ENCODE measurements at regions not wholly inside any gene's neighbourhood (a gene's known extent, or its start where the extent isn't known, plus 50 kb on each side); places are given as distances from the start of the nearest gene placed in this dataset.
"Not testable (repeated sequence)": the region's sequence is repeated elsewhere in the genome, so short reads cannot be mapped to it uniquely, and the experiment has no call there.

DNA sequence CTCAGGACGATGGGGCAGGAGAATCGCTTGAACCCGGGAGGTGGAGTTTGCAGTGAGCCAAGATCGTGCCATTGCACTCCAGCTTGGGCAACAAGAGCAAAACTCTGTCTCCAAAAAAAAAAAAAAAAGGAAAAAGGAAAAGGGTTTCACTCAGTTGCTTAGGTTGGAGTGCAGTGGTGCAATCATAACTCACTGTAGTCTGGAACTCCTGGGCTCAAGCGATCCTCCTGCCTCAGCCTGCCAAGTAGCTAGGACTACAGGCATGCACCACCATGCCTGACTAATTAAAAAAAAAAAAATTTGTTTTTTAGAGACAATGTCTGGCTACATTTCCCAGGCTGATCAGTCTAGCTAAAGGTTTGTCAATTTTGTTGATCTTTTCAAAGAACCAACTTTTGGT, 76.7 kb downstream of the TMEM270 start:
- not testable (repeated sequence) for H3K9me3 ChIP-seq (ENCODE audit: control insufficient read depth in 2 of 2, low read length in 2 of 2); H3K9ac ChIP-seq (ENCODE audit: low read depth in 1 of 2, low read length in 2 of 2); H3K4me1 ChIP-seq (ENCODE audit: control insufficient read depth in 2 of 2, insufficient read depth in 2 of 2, low read length in 2 of 2); H3K36me3 ChIP-seq (ENCODE audit: control insufficient read depth in 2 of 2, insufficient read depth in 2 of 2, low read length in 2 of 2); H3K4me3 ChIP-seq (ENCODE audit: low read length in 2 of 2); H3K27ac ChIP-seq (ENCODE audit: low read depth in 2 of 2, low read length in 2 of 2); H3K27me3 ChIP-seq (ENCODE audit: control insufficient read depth in 2 of 2, insufficient read depth in 2 of 2, low read length in 2 of 2)

DNA sequence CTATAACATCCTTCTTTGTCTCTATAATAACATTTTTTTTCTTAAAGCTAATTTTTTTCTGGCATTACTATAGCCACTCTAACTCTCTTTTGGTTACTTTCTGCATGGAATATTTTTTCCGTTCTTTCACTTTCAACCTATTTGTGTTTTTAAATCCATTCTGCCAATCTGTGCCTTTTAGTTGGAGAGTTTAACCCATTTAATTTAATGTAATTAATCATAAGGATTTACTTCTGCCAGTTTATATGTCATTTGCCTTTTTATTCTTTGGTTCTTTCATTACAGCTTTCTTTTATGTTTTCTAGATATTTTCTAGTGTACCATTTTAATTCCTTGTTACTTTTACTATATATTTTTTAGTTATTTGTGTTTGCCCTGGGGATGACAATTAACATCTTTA, 78.6 kb downstream of the TMEM270 start:
- H3K27me3 ChIP-seq (ENCODE audit: control insufficient read depth in 2 of 2, insufficient read depth in 2 of 2, low read length in 2 of 2): no peaks in the 10 kb centered on the region
- no peak overlapping the region for H3K9ac ChIP-seq (ENCODE audit: low read depth in 1 of 2, low read length in 2 of 2)
- no peak overlapping the region for H3K4me3 ChIP-seq (ENCODE audit: low read length in 2 of 2)
- no peaks in the 10 kb centered on the region for H3K9me3 ChIP-seq (ENCODE audit: control insufficient read depth in 2 of 2, low read length in 2 of 2)
- H3K4me1 ChIP-seq (ENCODE audit: control insufficient read depth in 2 of 2, insufficient read depth in 2 of 2, low read length in 2 of 2): no peaks in the 10 kb centered on the region
- H3K27ac ChIP-seq (ENCODE audit: low read depth in 2 of 2, low read length in 2 of 2): no peak overlapping the region
- no peaks in the 10 kb centered on the region for H3K36me3 ChIP-seq (ENCODE audit: control insufficient read depth in 2 of 2, insufficient read depth in 2 of 2, low read length in 2 of 2)

DNA sequence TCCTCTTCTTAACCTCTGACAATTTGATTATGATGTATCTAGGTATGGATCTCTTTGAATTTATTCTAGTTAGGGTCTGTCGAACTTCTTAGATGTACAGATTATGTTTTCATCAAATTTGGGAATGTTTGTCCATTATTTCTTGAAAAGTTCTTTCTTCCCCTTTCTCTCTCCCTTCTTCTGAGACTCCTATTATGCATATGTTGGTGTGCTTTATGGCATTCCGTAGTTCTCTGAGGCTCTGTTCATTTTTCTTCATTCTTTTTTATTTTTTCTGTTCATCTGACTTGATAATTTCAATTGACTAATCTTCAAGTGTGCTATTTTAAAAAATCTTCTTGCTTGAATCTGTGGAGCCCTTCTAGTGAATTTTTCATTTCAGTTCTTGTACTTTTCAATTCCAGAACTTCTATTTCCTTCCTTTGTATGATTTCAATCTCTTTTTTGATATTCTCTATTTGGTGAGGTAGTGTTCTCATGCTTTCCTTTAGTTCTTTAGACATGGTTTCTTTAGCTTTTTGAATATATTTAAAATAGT, 79.8 kb downstream of the TMEM270 start:
- H3K4me3 ChIP-seq (ENCODE audit: low read length in 2 of 2): no peak overlapping the region
- no peaks in the 10 kb centered on the region for H3K27me3 ChIP-seq (ENCODE audit: control insufficient read depth in 2 of 2, insufficient read depth in 2 of 2, low read length in 2 of 2)
- no peaks in the 10 kb centered on the region for H3K4me1 ChIP-seq (ENCODE audit: control insufficient read depth in 2 of 2, insufficient read depth in 2 of 2, low read length in 2 of 2)
- no peak overlapping the region for H3K9ac ChIP-seq (ENCODE audit: low read depth in 1 of 2, low read length in 2 of 2)
- H3K9me3 ChIP-seq (ENCODE audit: control insufficient read depth in 2 of 2, low read length in 2 of 2): peaks cover 6% of the 10 kb centered on the region in 2 donors
- H3K36me3 ChIP-seq (ENCODE audit: control insufficient read depth in 2 of 2, insufficient read depth in 2 of 2, low read length in 2 of 2): no peaks in the 10 kb centered on the region
- no peak overlapping the region for H3K27ac ChIP-seq (ENCODE audit: low read depth in 2 of 2, low read length in 2 of 2)

- Histone ChIP-seq H3K36me3 (ENCODE audit: control insufficient read depth in 2 of 2, insufficient read depth in 2 of 2, low read length in 2 of 2) (no peaks in the 10 kb centered on the region), H3K27me3 (ENCODE audit: control insufficient read depth in 2 of 2, insufficient read depth in 2 of 2, low read length in 2 of 2) (no peaks in the 10 kb centered on the region), H3K9ac (ENCODE audit: low read depth in 1 of 2, low read length in 2 of 2) (no peak overlapping the region), H3K27ac (ENCODE audit: low read depth in 2 of 2, low read length in 2 of 2) (no peak overlapping the region), H3K4me1 (ENCODE audit: control insufficient read depth in 2 of 2, insufficient read depth in 2 of 2, low read length in 2 of 2) (no peaks in the 10 kb centered on the region), H3K9me3 (ENCODE audit: control insufficient read depth in 2 of 2, low read length in 2 of 2) (peaks cover 6% of the 10 kb centered on the region in 2 donors), H3K4me3 (ENCODE audit: low read length in 2 of 2) (no peak overlapping the region)
Observed at GRCh38 chr7:73941836-73942551, 81.0 kb downstream of the TMEM270 start.

DNA sequence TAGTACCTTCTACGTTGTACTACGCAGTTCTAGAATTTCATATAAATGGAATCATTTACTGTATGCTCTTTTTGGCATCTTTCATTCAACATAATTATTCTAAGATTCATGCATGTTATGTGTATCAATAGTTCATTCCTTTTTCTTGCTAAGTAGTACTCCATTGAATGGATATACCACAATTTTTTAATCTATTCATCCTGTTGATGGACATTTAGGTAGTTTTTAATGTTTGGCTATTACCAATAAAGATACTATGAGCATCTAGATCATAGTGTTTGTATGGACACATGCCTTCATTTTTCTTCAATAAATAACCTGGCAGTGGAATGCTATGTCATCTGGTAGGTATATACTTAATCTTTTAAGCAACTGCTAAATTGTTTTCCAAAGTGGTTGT, 83.0 kb upstream of the ELN start:
- Histone ChIP-seq H3K27me3 (ENCODE audit: control insufficient read depth in 2 of 2, insufficient read depth in 2 of 2, low read length in 2 of 2) (no peaks in the 10 kb centered on the region), H3K36me3 (ENCODE audit: control insufficient read depth in 2 of 2, insufficient read depth in 2 of 2, low read length in 2 of 2) (no peaks in the 10 kb centered on the region), H3K9me3 (ENCODE audit: control insufficient read depth in 2 of 2, low read length in 2 of 2) (peaks cover 6% of the 10 kb centered on the region in 2 donors)

GRCh38 chr7:73948287-73948686, 79.7 kb upstream of the ELN start:
- H3K27ac ChIP-seq (ENCODE audit: low read depth in 2 of 2, low read length in 2 of 2): no peak overlapping the region
- no peaks in the 10 kb centered on the region for H3K36me3 ChIP-seq (ENCODE audit: control insufficient read depth in 2 of 2, insufficient read depth in 2 of 2, low read length in 2 of 2)
- H3K4me3 ChIP-seq (ENCODE audit: low read length in 2 of 2): no peak overlapping the region
- no peaks in the 10 kb centered on the region for H3K27me3 ChIP-seq (ENCODE audit: control insufficient read depth in 2 of 2, insufficient read depth in 2 of 2, low read length in 2 of 2)
- H3K9me3 ChIP-seq (ENCODE audit: control insufficient read depth in 2 of 2, low read length in 2 of 2): peaks cover 6% of the 10 kb centered on the region in 2 donors
- H3K4me1 ChIP-seq (ENCODE audit: control insufficient read depth in 2 of 2, insufficient read depth in 2 of 2, low read length in 2 of 2): no peaks in the 10 kb centered on the region
- H3K9ac ChIP-seq (ENCODE audit: low read depth in 1 of 2, low read length in 2 of 2): no peak overlapping the region

More for the DNA sequence above, 83.0 kb upstream of the ELN start:
- no peak overlapping the region for H3K4me3 ChIP-seq (ENCODE audit: low read length in 2 of 2)
- no peak overlapping the region for H3K27ac ChIP-seq (ENCODE audit: low read depth in 2 of 2, low read length in 2 of 2)
- no peaks in the 10 kb centered on the region for H3K4me1 ChIP-seq (ENCODE audit: control insufficient read depth in 2 of 2, insufficient read depth in 2 of 2, low read length in 2 of 2)
- H3K9ac ChIP-seq (ENCODE audit: low read depth in 1 of 2, low read length in 2 of 2): no peak overlapping the region

DNA sequence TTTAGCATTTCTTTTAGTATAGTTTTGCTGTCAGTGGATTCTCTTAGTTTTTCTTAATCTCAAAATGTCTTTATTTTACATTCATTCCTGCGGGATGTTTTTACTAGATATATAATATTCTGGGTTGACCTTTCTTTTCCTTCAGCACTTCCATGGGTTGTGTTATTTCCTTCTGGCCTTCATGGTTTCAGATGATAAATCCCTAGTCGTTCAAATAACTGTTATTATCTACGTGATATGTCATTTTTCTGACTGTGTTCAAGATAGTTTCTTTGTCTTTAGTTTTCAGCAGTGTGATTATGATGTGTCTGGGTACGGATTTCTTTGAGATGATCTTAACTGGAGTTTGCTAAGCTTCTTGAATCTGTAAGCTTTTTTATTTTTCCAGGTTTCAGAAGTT, 75.7 kb upstream of the ELN start:
- Histone ChIP-seq H3K27ac (ENCODE audit: low read depth in 2 of 2, low read length in 2 of 2) (no peak overlapping the region), H3K4me1 (ENCODE audit: control insufficient read depth in 2 of 2, insufficient read depth in 2 of 2, low read length in 2 of 2) (no peaks in the 10 kb centered on the region), H3K36me3 (ENCODE audit: control insufficient read depth in 2 of 2, insufficient read depth in 2 of 2, low read length in 2 of 2) (no peaks in the 10 kb centered on the region), H3K27me3 (ENCODE audit: control insufficient read depth in 2 of 2, insufficient read depth in 2 of 2, low read length in 2 of 2) (no peaks in the 10 kb centered on the region), H3K4me3 (ENCODE audit: low read length in 2 of 2) (no peak overlapping the region), H3K9ac (ENCODE audit: low read depth in 1 of 2, low read length in 2 of 2) (no peak overlapping the region), H3K9me3 (ENCODE audit: control insufficient read depth in 2 of 2, low read length in 2 of 2) (no peaks in the 10 kb centered on the region)

DNA sequence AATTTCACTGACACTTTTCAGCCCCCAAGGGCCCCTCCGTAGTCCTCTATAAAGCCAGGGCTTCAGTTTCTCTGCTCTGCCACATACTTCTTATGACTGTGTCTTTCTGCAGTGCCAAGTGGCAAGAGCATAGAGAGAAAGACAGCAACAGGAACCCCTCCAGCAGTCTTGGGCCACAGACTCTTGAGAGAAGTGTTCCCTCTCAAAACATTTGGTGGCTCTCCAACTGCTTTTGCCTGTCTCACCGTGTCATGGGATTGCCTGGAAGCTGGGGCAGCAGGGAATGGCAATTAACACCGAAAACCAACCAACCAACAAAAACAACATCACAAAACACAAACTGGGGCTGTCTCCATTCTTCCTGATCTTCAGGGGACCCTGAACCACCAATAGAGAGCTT, 73.8 kb upstream of the ELN start:
- Histone ChIP-seq H3K27ac (ENCODE audit: low read depth in 2 of 2, low read length in 2 of 2) (no peak overlapping the region), H3K27me3 (ENCODE audit: control insufficient read depth in 2 of 2, insufficient read depth in 2 of 2, low read length in 2 of 2) (no peaks in the 10 kb centered on the region), H3K4me3 (ENCODE audit: low read length in 2 of 2) (no peak overlapping the region), H3K9me3 (ENCODE audit: control insufficient read depth in 2 of 2, low read length in 2 of 2) (no peaks in the 10 kb centered on the region), H3K36me3 (ENCODE audit: control insufficient read depth in 2 of 2, insufficient read depth in 2 of 2, low read length in 2 of 2) (no peaks in the 10 kb centered on the region), H3K9ac (ENCODE audit: low read depth in 1 of 2, low read length in 2 of 2) (no peak overlapping the region), H3K4me1 (ENCODE audit: control insufficient read depth in 2 of 2, insufficient read depth in 2 of 2, low read length in 2 of 2) (no peaks in the 10 kb centered on the region)

- Histone ChIP-seq H3K36me3 (ENCODE audit: control insufficient read depth in 2 of 2, insufficient read depth in 2 of 2, low read length in 2 of 2) (no peaks in the 10 kb centered on the region), H3K9ac (ENCODE audit: low read depth in 1 of 2, low read length in 2 of 2) (no peak overlapping the region), H3K27ac (ENCODE audit: low read depth in 2 of 2, low read length in 2 of 2) (no peak overlapping the region), H3K4me3 (ENCODE audit: low read length in 2 of 2) (no peak overlapping the region), H3K9me3 (ENCODE audit: control insufficient read depth in 2 of 2, low read length in 2 of 2) (no peaks in the 10 kb centered on the region), H3K27me3 (ENCODE audit: control insufficient read depth in 2 of 2, insufficient read depth in 2 of 2, low read length in 2 of 2) (no peaks in the 10 kb centered on the region), H3K4me1 (ENCODE audit: control insufficient read depth in 2 of 2, insufficient read depth in 2 of 2, low read length in 2 of 2) (no peaks in the 10 kb centered on the region)
Observed at GRCh38 chr7:73954861-73955260, 73.1 kb upstream of the ELN start.

DNA sequence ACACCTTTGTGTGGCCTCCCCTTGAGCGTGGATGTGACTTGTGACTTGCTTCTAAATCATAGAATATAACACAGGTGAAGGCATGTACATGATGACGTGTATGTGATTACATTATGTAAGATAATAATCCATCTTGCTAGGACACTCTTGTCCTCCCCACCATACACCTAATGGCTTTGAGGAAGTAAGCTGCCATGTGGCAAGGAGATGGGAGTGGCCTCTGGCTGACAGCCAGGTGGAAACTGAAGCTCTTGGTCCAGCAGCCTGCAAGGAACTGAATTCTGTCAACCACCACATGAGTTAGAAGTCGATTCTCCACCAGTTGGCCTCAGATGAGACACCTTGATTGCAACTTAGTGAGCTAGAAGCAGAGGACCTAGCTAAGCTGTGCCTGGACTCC, 67.4 kb upstream of the ELN start:
- no peaks in the 10 kb centered on the region for H3K36me3 ChIP-seq (ENCODE audit: control insufficient read depth in 2 of 2, insufficient read depth in 2 of 2, low read length in 2 of 2)
- no peak overlapping the region for H3K4me3 ChIP-seq (ENCODE audit: low read length in 2 of 2)
- H3K4me1 ChIP-seq (ENCODE audit: control insufficient read depth in 2 of 2, insufficient read depth in 2 of 2, low read length in 2 of 2): no peaks in the 10 kb centered on the region
- H3K9ac ChIP-seq (ENCODE audit: low read depth in 1 of 2, low read length in 2 of 2): no peak overlapping the region
- no peaks in the 10 kb centered on the region for H3K27me3 ChIP-seq (ENCODE audit: control insufficient read depth in 2 of 2, insufficient read depth in 2 of 2, low read length in 2 of 2)
- H3K27ac ChIP-seq (ENCODE audit: low read depth in 2 of 2, low read length in 2 of 2): no peak overlapping the region
- H3K9me3 ChIP-seq (ENCODE audit: control insufficient read depth in 2 of 2, low read length in 2 of 2): no peaks in the 10 kb centered on the region

All from mucosa of rectum (tissue), 2 donors.